Liver (tissue), 3 donors: ENCODE measurements at regions not wholly inside any gene's neighbourhood (a gene's known extent, or its start where the extent isn't known, plus 50 kb on each side); places are given as distances from the start of the nearest gene placed in this dataset.

ENCODE experiments used
- GABPA ChIP-seq, 2 donors: IDR thresholded peaks in 1 of 2; conservative IDR thresholded peaks in 1 of 2; 2 replicates each; pipeline ENCODE4 v1.6.1; 2016; ENCODE audit warnings: antibody characterized with exemption in 2 of 2, mild to moderate bottlenecking in 1 of 2, moderate library complexity in 1 of 2
- RAD21 ChIP-seq, 2 donors: IDR thresholded peaks; 2 replicates each; pipeline ENCODE4 v1.6.1; 2016; ENCODE audit warnings: antibody characterized with exemption in 2 of 2, mild to moderate bottlenecking in 2 of 2
- TF ChIP-seq, protein P1 (sequence below): fragments of 150-350 bp; IDR thresholded peaks from 2 replicates; pipeline ENCODE4 v1.5.1; 2017; ENCODE audit warnings: improper control_type of control experiment, low read depth, low read length; ENCODE audit not compliant: missing input control
- TF ChIP-seq, protein P2 (sequence below): IDR thresholded peaks from 2 replicates; pipeline ENCODE4 v1.6.1; 2016; ENCODE audit warnings: antibody characterized with exemption
- donor health status: healthy.
- donor health status: healthy.

DNA sequence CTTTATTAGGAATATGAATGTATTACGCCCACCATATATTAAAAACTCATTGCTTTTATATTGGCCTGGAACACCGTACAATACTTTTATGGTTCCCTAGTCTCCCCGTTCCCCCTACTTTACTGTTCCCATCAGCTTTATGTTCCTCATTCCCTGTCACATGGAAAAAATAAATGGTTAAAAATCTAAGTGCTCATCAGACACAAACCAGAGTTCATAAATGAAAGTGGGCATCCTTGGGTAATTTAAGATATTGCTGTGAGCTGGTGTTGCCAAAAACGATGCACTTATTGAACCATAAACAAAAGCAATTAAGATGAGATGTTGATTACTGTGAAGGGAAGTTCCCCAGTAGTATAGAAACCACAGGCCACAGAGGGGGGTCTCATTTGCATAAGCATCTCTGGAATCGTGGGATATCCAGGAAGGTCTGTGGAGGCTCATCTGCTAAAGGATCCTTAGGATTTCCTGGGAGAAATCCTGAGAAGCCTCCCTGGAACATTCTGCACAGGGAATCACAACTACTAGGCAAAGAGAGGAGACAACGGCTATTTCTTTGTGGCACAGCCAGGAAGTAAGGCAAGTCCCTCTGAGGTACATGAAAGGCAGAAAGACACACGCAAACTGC lies 591.4 kb upstream of the CDH11 start:
- TF ChIP-seq, protein P1, sequence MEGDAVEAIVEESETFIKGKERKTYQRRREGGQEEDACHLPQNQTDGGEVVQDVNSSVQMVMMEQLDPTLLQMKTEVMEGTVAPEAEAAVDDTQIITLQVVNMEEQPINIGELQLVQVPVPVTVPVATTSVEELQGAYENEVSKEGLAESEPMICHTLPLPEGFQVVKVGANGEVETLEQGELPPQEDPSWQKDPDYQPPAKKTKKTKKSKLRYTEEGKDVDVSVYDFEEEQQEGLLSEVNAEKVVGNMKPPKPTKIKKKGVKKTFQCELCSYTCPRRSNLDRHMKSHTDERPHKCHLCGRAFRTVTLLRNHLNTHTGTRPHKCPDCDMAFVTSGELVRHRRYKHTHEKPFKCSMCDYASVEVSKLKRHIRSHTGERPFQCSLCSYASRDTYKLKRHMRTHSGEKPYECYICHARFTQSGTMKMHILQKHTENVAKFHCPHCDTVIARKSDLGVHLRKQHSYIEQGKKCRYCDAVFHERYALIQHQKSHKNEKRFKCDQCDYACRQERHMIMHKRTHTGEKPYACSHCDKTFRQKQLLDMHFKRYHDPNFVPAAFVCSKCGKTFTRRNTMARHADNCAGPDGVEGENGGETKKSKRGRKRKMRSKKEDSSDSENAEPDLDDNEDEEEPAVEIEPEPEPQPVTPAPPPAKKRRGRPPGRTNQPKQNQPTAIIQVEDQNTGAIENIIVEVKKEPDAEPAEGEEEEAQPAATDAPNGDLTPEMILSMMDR, result no peak
- TF ChIP-seq RAD21 (IDR thresholded peaks at IDR 0.05) (no peak), GABPA (IDR thresholded peaks at IDR 0.05 in 1 of 2, conservative IDR thresholded peaks at IDR 0.05 in 1 of 2) (no peak)
- TF ChIP-seq, protein P2, sequence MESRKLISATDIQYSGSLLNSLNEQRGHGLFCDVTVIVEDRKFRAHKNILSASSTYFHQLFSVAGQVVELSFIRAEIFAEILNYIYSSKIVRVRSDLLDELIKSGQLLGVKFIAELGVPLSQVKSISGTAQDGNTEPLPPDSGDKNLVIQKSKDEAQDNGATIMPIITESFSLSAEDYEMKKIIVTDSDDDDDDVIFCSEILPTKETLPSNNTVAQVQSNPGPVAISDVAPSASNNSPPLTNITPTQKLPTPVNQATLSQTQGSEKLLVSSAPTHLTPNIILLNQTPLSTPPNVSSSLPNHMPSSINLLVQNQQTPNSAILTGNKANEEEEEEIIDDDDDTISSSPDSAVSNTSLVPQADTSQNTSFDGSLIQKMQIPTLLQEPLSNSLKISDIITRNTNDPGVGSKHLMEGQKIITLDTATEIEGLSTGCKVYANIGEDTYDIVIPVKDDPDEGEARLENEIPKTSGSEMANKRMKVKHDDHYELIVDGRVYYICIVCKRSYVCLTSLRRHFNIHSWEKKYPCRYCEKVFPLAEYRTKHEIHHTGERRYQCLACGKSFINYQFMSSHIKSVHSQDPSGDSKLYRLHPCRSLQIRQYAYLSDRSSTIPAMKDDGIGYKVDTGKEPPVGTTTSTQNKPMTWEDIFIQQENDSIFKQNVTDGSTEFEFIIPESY, result no peak
